ENCODE measurements at regions not wholly inside any gene's neighbourhood (a gene's known extent, or its start where the extent isn't known, plus 50 kb on each side); places are given as distances from the start of the nearest gene placed in this dataset.

GRCh38 chr2:226168496-226169160, 631.0 kb downstream of the IRS1 start (continued):
- TF ChIP-seq KDM2A (CRISPR knock-in tag; IDR thresholded peaks at IDR 0.05; ENCODE audit: borderline replicate concordance, low read depth), result no peak
- no peak for TF ChIP-seq PTBP1 (IDR thresholded peaks at IDR 0.05; ENCODE audit: low read depth, low read length, poor library complexity, severe bottlenecking)
- peak; percentile 10; the same call in 1 of the 2 replicates for TF ChIP-seq ZNF264 (CRISPR knock-in tag; IDR thresholded peaks at IDR 0.05)
- TF ChIP-seq HES4 (CRISPR knock-in tag; IDR thresholded peaks at IDR 0.05; ENCODE audit: borderline replicate concordance), result no peak
- no peak for TF ChIP-seq FOXM1 (CRISPR knock-in tag; IDR thresholded peaks at IDR 0.05)
- TF ChIP-seq ZNF652 (CRISPR knock-in tag; IDR thresholded peaks at IDR 0.05; ENCODE audit: borderline replicate concordance, low read depth), result 0 out of 2 replicates have a peak, but pooled peaks have one; percentile 19
- TF ChIP-seq ZNF430 (CRISPR knock-in tag; IDR thresholded peaks at IDR 0.05), result no peak
- peak; percentile 81; the same call in 1 of the 2 replicates for TF ChIP-seq SIX1 (CRISPR knock-in tag; IDR thresholded peaks at IDR 0.05; ENCODE audit: borderline replicate concordance)
- peak; percentile 48; the same call in 1 of the 2 replicates for TF ChIP-seq ZMYM2 (CRISPR knock-in tag; IDR thresholded peaks at IDR 0.05)
- no peak for TF ChIP-seq ZSCAN31 (CRISPR knock-in tag; IDR thresholded peaks at IDR 0.05; ENCODE audit: low read depth)
- TF ChIP-seq ZNF367 (CRISPR knock-in tag; IDR thresholded peaks at IDR 0.05; ENCODE audit: borderline replicate concordance), result no peak
- no peak for TF ChIP-seq IRF2 (CRISPR knock-in tag; IDR thresholded peaks at IDR 0.05)
- no peak for TF ChIP-seq THRA (CRISPR knock-in tag; IDR thresholded peaks at IDR 0.05; ENCODE audit: borderline replicate concordance)
- no peak for TF ChIP-seq TRIM24 (CRISPR knock-in tag; IDR thresholded peaks at IDR 0.05)
- TF ChIP-seq, protein P1, sequence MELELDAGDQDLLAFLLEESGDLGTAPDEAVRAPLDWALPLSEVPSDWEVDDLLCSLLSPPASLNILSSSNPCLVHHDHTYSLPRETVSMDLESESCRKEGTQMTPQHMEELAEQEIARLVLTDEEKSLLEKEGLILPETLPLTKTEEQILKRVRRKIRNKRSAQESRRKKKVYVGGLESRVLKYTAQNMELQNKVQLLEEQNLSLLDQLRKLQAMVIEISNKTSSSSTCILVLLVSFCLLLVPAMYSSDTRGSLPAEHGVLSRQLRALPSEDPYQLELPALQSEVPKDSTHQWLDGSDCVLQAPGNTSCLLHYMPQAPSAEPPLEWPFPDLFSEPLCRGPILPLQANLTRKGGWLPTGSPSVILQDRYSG (CRISPR knock-in tag; IDR thresholded peaks at IDR 0.05), result no peak
- TF ChIP-seq FOXO4 (CRISPR knock-in tag; conservative IDR thresholded peaks at IDR 0.05), result no peak
- TF ChIP-seq YEATS4 (CRISPR knock-in tag; IDR thresholded peaks at IDR 0.05; ENCODE audit: borderline replicate concordance), result no peak; the same call in 1 of the 2 replicates
- TF ChIP-seq, protein P2, sequence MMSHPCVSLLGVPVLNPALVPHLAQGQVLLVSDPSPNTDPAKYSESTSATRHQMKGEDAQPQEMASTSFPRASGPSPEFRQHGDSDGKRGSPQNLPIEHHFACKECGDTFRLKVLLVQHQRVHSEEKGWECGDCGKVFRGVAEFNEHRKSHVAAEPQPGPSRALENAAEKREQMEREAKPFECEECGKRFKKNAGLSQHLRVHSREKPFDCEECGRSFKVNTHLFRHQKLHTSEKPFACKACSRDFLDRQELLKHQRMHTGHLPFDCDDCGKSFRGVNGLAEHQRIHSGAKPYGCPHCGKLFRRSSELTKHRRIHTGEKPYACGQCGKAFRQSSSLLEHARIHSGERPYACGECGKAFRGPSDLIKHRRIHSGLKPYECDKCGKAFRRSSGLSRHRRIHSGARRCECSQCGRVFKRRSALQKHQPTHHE (CRISPR knock-in tag; IDR thresholded peaks at IDR 0.05; ENCODE audit: borderline replicate concordance), result no peak
- TF ChIP-seq, protein P3, sequence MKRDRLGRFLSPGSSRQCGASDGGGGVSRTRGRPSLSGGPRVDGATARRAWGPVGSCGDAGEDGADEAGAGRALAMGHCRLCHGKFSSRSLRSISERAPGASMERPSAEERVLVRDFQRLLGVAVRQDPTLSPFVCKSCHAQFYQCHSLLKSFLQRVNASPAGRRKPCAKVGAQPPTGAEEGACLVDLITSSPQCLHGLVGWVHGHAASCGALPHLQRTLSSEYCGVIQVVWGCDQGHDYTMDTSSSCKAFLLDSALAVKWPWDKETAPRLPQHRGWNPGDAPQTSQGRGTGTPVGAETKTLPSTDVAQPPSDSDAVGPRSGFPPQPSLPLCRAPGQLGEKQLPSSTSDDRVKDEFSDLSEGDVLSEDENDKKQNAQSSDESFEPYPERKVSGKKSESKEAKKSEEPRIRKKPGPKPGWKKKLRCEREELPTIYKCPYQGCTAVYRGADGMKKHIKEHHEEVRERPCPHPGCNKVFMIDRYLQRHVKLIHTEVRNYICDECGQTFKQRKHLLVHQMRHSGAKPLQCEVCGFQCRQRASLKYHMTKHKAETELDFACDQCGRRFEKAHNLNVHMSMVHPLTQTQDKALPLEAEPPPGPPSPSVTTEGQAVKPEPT (CRISPR knock-in tag; IDR thresholded peaks at IDR 0.05; ENCODE audit: low read depth), result no peak
- TF ChIP-seq KDM1A (CRISPR knock-in tag; IDR thresholded peaks at IDR 0.05), result 0 out of 2 replicates have a peak, but pooled peaks have one; percentile 27
- no peak for TF ChIP-seq PHB2 (IDR thresholded peaks at IDR 0.05; ENCODE audit: partially characterized antibody)
- no peak for TF ChIP-seq HOXA9 (CRISPR knock-in tag; IDR thresholded peaks at IDR 0.05; ENCODE audit: borderline replicate concordance)
- TF ChIP-seq IKZF4 (CRISPR knock-in tag; IDR thresholded peaks at IDR 0.05; ENCODE audit: borderline replicate concordance, low read depth, not compliant biosample characterization), result no peak
- no peak for TF ChIP-seq SP140L (CRISPR knock-in tag; IDR thresholded peaks at IDR 0.05; ENCODE audit: borderline replicate concordance)
